K562 (cell line): ENCODE measurements at regions not wholly inside any gene's neighbourhood (a gene's known extent, or its start where the extent isn't known, plus 50 kb on each side); places are given as distances from the start of the nearest gene placed in this dataset.

Experiments
- ATAC-seq: fragments of 200-7000 bp; cut with Tn5 transposase; 3 replicates; pipeline ENCODE4 v1.9.1; 2020; ENCODE audit warnings: moderate library complexity
- BruUV-seq: library from RNA; stranded (reverse); fragments of 400-500 nt; replicated peaks from 2 replicates; lab custom pipeline; 2021; lab: Mats Ljungman, UMichigan
- CTCF ChIA-PET: fragments of 300-600 bp; formaldehyde crosslinking; extraction: SDS; loops from one replicate; lab custom pipeline; 2021; ENCODE audit warnings: low intra/inter-chr PET ratio; lab: Yijun Ruan, JAX
- POLR2A ChIA-PET: fragments of 300-600, 350-650 bp; sonication (Branson Sonifier 250); formaldehyde crosslinking; extraction: SDS; loops from one replicate; lab custom pipeline; 2021; ENCODE audit warnings: antibody characterized with exemption, inconsistent platforms; lab: Yijun Ruan, JAX
- DNase-seq, 4 experiments: peaks; one replicate each; pipeline versions ENCODE4 v3.0.0 to v3.0.0-alpha.2; 2011 to 2018; ENCODE audit warnings: low spot score in 3 of 4, mixed read lengths in 3 of 4; ENCODE audit errors: extremely low read depth in 1 of 4
- FAIRE-seq: peaks from 2 replicates; lab custom pipeline; 2011; peaks lifted over from hg19 to GRCh38; lab: Jason Lieb, UNC
- H2AFZ ChIP-seq: 2 replicates; pipeline ENCODE4 v1.6.0; 2011; ENCODE audit warnings: low read depth, low read length, control low read depth, inconsistent platforms
- H3K27ac ChIP-seq: fragments of 200-600 bp; 3 replicates; pipeline ENCODE4 v1.8.0; 2011; ENCODE audit warnings: low read depth, mild to moderate bottlenecking, control low read depth, inconsistent platforms, low read length, moderate library complexity, mixed read lengths; ENCODE audit errors: extremely low read depth
- H3K27me3 ChIP-seq, 2 experiments: fragments of 300-600 bp in 1 of 2; 2 replicates in 1 of 2; 3 replicates in 1 of 2; pipeline versions ENCODE4 v1.6.0 to v1.8.0; 2011; ENCODE audit warnings: inconsistent platforms in 2 of 2, low read length in 2 of 2, mild to moderate bottlenecking in 1 of 2, mixed read lengths in 1 of 2, moderate library complexity in 1 of 2; ENCODE audit not compliant: control insufficient read depth in 2 of 2, insufficient read depth in 2 of 2
- H3K36me3 ChIP-seq: fragments of 300-600 bp; 3 replicates; pipeline ENCODE4 v1.8.0; 2011; ENCODE audit warnings: mild to moderate bottlenecking, low read length, inconsistent platforms; ENCODE audit not compliant: control insufficient read depth, insufficient read depth
- H3K4me1 ChIP-seq, 2 experiments: fragments of 200-600 bp in 1 of 2; replicated peaks in 1 of 2; 2 replicates in 1 of 2; 3 replicates in 1 of 2; pipeline versions ENCODE4 v1.5.1 to v1.8.0; 2011; ENCODE audit warnings: inconsistent platforms in 2 of 2, low read length in 2 of 2, mild to moderate bottlenecking in 1 of 2, mixed read lengths in 1 of 2, moderate library complexity in 1 of 2; ENCODE audit not compliant: control insufficient read depth in 2 of 2, insufficient read depth in 2 of 2
- H3K4me2 ChIP-seq: 2 replicates; pipeline ENCODE4 v1.6.1; 2011; ENCODE audit warnings: low read length, control low read depth, inconsistent platforms, mixed read lengths; ENCODE audit not compliant: insufficient read depth
- H3K4me3 ChIP-seq: fragments of 200-600 bp; sonication (generic), shearing (Covaris generic); 2 replicates; pipeline ENCODE4 v1.5.1; 2016; ENCODE audit warnings: control low read depth, inconsistent platforms
- H3K79me2 ChIP-seq: fragments of 200-600 bp; 3 replicates; pipeline ENCODE4 v1.8.0; 2011; ENCODE audit warnings: low read length, inconsistent platforms; ENCODE audit not compliant: control insufficient read depth, insufficient read depth
- H3K9ac ChIP-seq, 2 experiments: 2 replicates each; pipeline versions ENCODE4 v1.6.0 to v1.6.1; 2011; ENCODE audit warnings: low read depth in 2 of 2, low read length in 2 of 2, control low read depth in 1 of 2, inconsistent platforms in 1 of 2, mild to moderate bottlenecking in 1 of 2, mixed read lengths in 1 of 2; ENCODE audit not compliant: insufficient read depth in 1 of 2
- H3K9me1 ChIP-seq: one replicate; pipeline ENCODE4 v1.6.0; 2011; ENCODE audit warnings: inconsistent platforms, mild to moderate bottlenecking, low read length, moderate library complexity; ENCODE audit not compliant: control insufficient read depth, insufficient read depth
- H3K9me3 ChIP-seq: replicated peaks from 2 replicates; pipeline ENCODE4 v1.5.1; 2011; ENCODE audit warnings: low read depth, low read length, inconsistent platforms; ENCODE audit not compliant: control insufficient read depth, insufficient read depth
- H4K20me1 ChIP-seq: replicated peaks from 2 replicates; pipeline ENCODE4 v1.6.1; 2011; ENCODE audit warnings: low read length, inconsistent platforms, mixed read lengths; ENCODE audit not compliant: control insufficient read depth, insufficient read depth
- LEF1 ChIP-seq: fragments of 450-650 bp; IDR thresholded peaks from 2 replicates; pipeline ENCODE4 v1.6.1; 2016; ENCODE audit warnings: mild to moderate bottlenecking
- OTX1 ChIP-seq: fragments of 450-650 bp; formaldehyde crosslinking; IDR thresholded peaks from 2 replicates; pipeline ENCODE4 v1.4.0; 2022; ENCODE audit warnings: mild to moderate bottlenecking
- RBFOX2 ChIP-seq: fragments of 200-400 bp; formaldehyde crosslinking; IDR thresholded peaks from 2 replicates; pipeline ENCODE4 v1.6.1; 2017; ENCODE audit warnings: low read depth, mild to moderate bottlenecking, low read length, moderate library complexity
- SMARCA5 ChIP-seq: fragments of 450-650 bp; IDR thresholded peaks from 2 replicates; pipeline ENCODE4 v1.6.1; 2016
- THRB ChIP-seq: fragments of 450-650 bp; formaldehyde crosslinking; conservative IDR thresholded peaks from 2 replicates; pipeline ENCODE4 v1.4.0; 2022; ENCODE audit warnings: mild to moderate bottlenecking, missing genetic modification characterization
- ZNF140 ChIP-seq: fragments of 250-450 bp; sonication (Bioruptor Pico); IDR thresholded peaks from 2 replicates; pipeline ENCODE4 v1.8.0; 2021; ENCODE audit warnings: moderate library complexity, mild to moderate bottlenecking, inconsistent platforms
- WGBS: fragments of 100-300 bp; shearing (Covaris generic); methylation state at CpG from one replicate; pipeline ENCODE4 v1.1.6; 2016; ENCODE audit warnings: low coverage, mixed read lengths; ENCODE audit not compliant: insufficient coverage; ENCODE audit errors: missing lambda C conversion rate; 5-methylcytosine and 5-hydroxymethylcytosine counted together
- in situ Hi-C: fragments of 300-500 bp; cut with MboI; formaldehyde crosslinking; loops from 4 replicates; pipeline ENCODE4 v1.15.0; 2018; ENCODE audit warnings: inconsistent platforms, mixed read lengths
- intact Hi-C: fragments of 100-400 bp; cut with micrococcal nuclease; formaldehyde crosslinking; loops from 2 replicates; pipeline ENCODE4 v1.14.2; 2022
- TF ChIP-seq, protein P1 (sequence below): fragments of 450-650 bp; IDR thresholded peaks from 2 replicates; pipeline ENCODE4 v1.6.1; 2016; ENCODE audit warnings: antibody characterized with exemption
- TF ChIP-seq, protein P2 (sequence below): fragments of 250-450 bp; sonication (Bioruptor Pico); IDR thresholded peaks from 2 replicates; pipeline ENCODE4 v1.4.0; 2020; ENCODE audit warnings: mild to moderate bottlenecking

DNA sequence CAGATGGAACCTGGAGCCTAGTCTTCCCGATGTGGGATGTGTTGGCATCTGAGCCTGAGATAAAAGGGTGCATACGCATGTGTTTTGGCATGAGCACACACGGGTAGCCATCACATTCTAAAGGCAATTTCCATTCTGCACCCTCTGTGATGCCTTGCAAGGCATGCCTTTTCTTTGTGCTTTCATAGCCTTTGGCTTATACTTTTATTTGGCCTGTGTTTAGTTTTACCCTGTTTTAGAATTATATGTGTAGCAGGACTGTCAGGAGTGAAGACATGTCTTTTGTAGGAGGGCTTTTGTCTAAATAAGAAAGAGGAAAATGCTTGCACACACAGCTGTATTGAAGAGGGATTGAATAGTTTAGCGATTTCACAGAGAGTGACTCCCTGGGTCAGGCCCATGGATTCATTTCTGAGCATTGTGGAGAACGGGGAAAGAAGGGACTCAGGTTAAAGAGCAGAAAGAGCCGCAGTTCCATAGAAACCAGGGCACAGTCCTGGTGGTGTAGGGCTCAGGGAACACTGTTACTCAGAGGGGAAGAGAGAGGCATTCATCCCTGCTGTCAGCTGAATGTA lies 530.2 kb downstream of the DHX35 start:
- Histone ChIP-seq H4K20me1 (no peaks in the 10 kb centered on the region), H3K9me3 (no peaks in the 10 kb centered on the region), H2AFZ (no peak overlapping the region), H3K9ac (no peak overlapping the region), H3K36me3 (no peaks in the 10 kb centered on the region), H3K27ac (no peak overlapping the region), H3K4me2 (no peak overlapping the region), H3K9me1 (no peaks in the 10 kb centered on the region), H3K27me3 (no peaks in the 10 kb centered on the region), H3K4me3 (no peak overlapping the region), H3K79me2 (no peaks in the 10 kb centered on the region), H3K4me1 (no peaks in the 10 kb centered on the region)
- WGBS = 2% methylated on average over 6 of the region's 6 CpGs
- no peak for TF ChIP-seq RBFOX2
- no peak for TF ChIP-seq LEF1
- no peak for TF ChIP-seq OTX1 (CRISPR knock-in tag)
- no peak for TF ChIP-seq ZNF140
- TF ChIP-seq, protein P1, sequence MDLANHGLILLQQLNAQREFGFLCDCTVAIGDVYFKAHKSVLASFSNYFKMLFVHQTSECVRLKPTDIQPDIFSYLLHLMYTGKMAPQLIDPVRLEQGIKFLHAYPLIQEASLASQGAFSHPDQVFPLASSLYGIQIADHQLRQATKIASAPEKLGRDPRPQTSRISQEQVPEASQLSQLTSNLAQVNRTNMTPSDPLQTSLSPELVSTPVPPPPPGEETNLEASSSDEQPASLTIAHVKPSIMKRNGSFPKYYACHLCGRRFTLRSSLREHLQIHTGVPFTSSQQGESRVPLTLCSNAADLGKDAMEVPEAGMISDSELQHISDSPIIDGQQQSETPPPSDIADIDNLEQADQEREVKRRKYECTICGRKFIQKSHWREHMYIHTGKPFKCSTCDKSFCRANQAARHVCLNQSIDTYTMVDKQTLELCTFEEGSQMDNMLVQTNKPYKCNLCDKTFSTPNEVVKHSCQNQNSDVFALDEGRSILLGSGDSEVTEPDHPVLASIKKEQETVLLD = no peak
- TF ChIP-seq THRB (CRISPR knock-in tag) = no peak
- TF ChIP-seq, protein P2, sequence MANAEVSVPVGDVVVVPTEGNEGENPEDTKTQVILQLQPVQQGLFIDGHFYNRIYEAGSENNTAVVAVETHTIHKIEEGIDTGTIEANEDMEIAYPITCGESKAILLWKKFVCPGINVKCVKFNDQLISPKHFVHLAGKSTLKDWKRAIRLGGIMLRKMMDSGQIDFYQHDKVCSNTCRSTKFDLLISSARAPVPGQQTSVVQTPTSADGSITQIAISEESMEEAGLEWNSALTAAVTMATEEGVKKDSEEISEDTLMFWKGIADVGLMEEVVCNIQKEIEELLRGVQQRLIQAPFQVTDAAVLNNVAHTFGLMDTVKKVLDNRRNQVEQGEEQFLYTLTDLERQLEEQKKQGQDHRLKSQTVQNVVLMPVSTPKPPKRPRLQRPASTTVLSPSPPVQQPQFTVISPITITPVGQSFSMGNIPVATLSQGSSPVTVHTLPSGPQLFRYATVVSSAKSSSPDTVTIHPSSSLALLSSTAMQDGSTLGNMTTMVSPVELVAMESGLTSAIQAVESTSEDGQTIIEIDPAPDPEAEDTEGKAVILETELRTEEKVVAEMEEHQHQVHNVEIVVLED = no peak
- TF ChIP-seq SMARCA5 = no peak
- DNase-seq = no peak
- intact Hi-C loops (no loop called here), in situ Hi-C loops (no loop called here)
- no TSS peak for BruUV-seq
- no peak for ATAC-seq
- ChIA-PET POLR2A (no interaction called here), CTCF (no interaction called here)
- no peak for FAIRE-seq
